ENCODE measurements at regions not wholly inside any gene's neighbourhood (a gene's known extent, or its start where the extent isn't known, plus 50 kb on each side); places are given as distances from the start of the nearest gene placed in this dataset.

- BruUV-seq (replicated peaks), result no TSS peak
Measured at GRCh38 chr6:140620496-140620895, 1246.0 kb upstream of the CITED2 start.

GRCh38 chr6:140609956-140610355 lies 1235.5 kb upstream of the CITED2 start:
- Histone ChIP-seq H4K20me1 (replicated peaks; ENCODE audit: control insufficient read depth, insufficient read depth, low read length) (no peaks in the 10 kb centered on the region), H3K9ac (ENCODE audit: insufficient read depth in 1 of 2, low read depth in 2 of 2, low read length in 2 of 2) (no peak overlapping the region), H3K79me2 (ENCODE audit: control insufficient read depth, insufficient read depth, low read length) (no peaks in the 10 kb centered on the region), H3K27me3 (ENCODE audit: control insufficient read depth in 2 of 2, insufficient read depth in 2 of 2, low read length in 2 of 2) (no peaks in the 10 kb centered on the region), H3K36me3 (ENCODE audit: control insufficient read depth, insufficient read depth, low read length) (peaks cover 5% of the 10 kb centered on the region; the same call in 1 of the 3 replicates), H3K27ac (ENCODE audit: extremely low read depth, low read depth, low read length) (no peak overlapping the region), H3K4me3 (no peak overlapping the region), H3K4me1 (replicated peaks in 1 of 2; ENCODE audit: control insufficient read depth in 2 of 2, insufficient read depth in 2 of 2, low read length in 2 of 2) (no peaks in the 10 kb centered on the region), H3K9me3 (replicated peaks; ENCODE audit: control insufficient read depth, insufficient read depth, low read depth, low read length) (no peaks in the 10 kb centered on the region), H3K9me1 (ENCODE audit: control insufficient read depth, insufficient read depth, low read length) (no peaks in the 10 kb centered on the region), H3K4me2 (ENCODE audit: insufficient read depth, low read length) (no peak overlapping the region), H2AFZ (ENCODE audit: low read depth, low read length) (no peak overlapping the region)
- in situ Hi-C loops (cut with MboI), result no loop called here
- BruUV-seq (replicated peaks), result no TSS peak
- ChIA-PET POLR2A (no interaction called here), CTCF (ENCODE audit: low intra/inter-chr PET ratio) (no interaction called here)
- no peak for FAIRE-seq
- WGBS (ENCODE audit: insufficient coverage, low coverage, missing lambda C conversion rate), result 50% methylated on average over 2 of the region's 2 CpGs
- intact Hi-C loops (cut with micrococcal nuclease), result no loop called here
- no peak for ATAC-seq
- TF ChIP-seq CBX5 (IDR thresholded peaks at IDR 0.05; ENCODE audit: borderline replicate concordance, low read depth), result no peak
- TF ChIP-seq SMC3 (conservative IDR thresholded peaks at IDR 0.05; ENCODE audit: insufficient read depth, low read depth, low read length), result no peak
- no peak for TF ChIP-seq HNRNPH1 (optimal IDR thresholded peaks at IDR 0.05; ENCODE audit: low read depth, low read length)
- TF ChIP-seq PTRF (tag; IDR thresholded peaks at IDR 0.05), result no peak
- no peak for TF ChIP-seq RBM34 (IDR thresholded peaks at IDR 0.05; ENCODE audit: borderline replicate concordance, insufficient read depth, low read length)
- no peak for TF ChIP-seq PYGO2 (tag; IDR thresholded peaks at IDR 0.05)
- no peak for TF ChIP-seq TAL1 (IDR thresholded peaks at IDR 0.05)
- TF ChIP-seq SRSF3 (IDR thresholded peaks at IDR 0.05; ENCODE audit: insufficient read depth, low read length), result no peak
- no peak for TF ChIP-seq ARID2 (IDR thresholded peaks at IDR 0.05)
- no peak for DNase-seq (ENCODE audit: extremely low read depth in 1 of 4, low spot score in 3 of 4)

More at GRCh38 chr6:140620496-140620895, 1246.0 kb upstream of the CITED2 start:
- Histone ChIP-seq H3K27ac (ENCODE audit: extremely low read depth, low read depth, low read length) (no peak overlapping the region), H3K36me3 (ENCODE audit: control insufficient read depth, insufficient read depth, low read length) (no peaks in the 10 kb centered on the region), H3K27me3 (ENCODE audit: control insufficient read depth in 2 of 2, insufficient read depth in 2 of 2, low read length in 2 of 2) (no peaks in the 10 kb centered on the region), H3K4me1 (replicated peaks in 1 of 2; ENCODE audit: control insufficient read depth in 2 of 2, insufficient read depth in 2 of 2, low read length in 2 of 2) (no peaks in the 10 kb centered on the region), H3K9me3 (replicated peaks; ENCODE audit: control insufficient read depth, insufficient read depth, low read depth, low read length) (no peaks in the 10 kb centered on the region; the same call in 1 of the 2 replicates), H3K9me1 (ENCODE audit: control insufficient read depth, insufficient read depth, low read length) (no peaks in the 10 kb centered on the region), H3K9ac (ENCODE audit: insufficient read depth in 1 of 2, low read depth in 2 of 2, low read length in 2 of 2) (no peak overlapping the region), H4K20me1 (replicated peaks; ENCODE audit: control insufficient read depth, insufficient read depth, low read length) (no peaks in the 10 kb centered on the region), H2AFZ (ENCODE audit: low read depth, low read length) (no peak overlapping the region), H3K4me2 (ENCODE audit: insufficient read depth, low read length) (no peak overlapping the region), H3K4me3 (no peak overlapping the region), H3K79me2 (ENCODE audit: control insufficient read depth, insufficient read depth, low read length) (no peaks in the 10 kb centered on the region)
- CTCF ChIA-PET (ENCODE audit: low intra/inter-chr PET ratio), result no interaction called here
- in situ Hi-C loops (cut with MboI) (no loop called here), intact Hi-C loops (cut with micrococcal nuclease) (no loop called here)
- 29% methylated on average over 1 of the region's 1 CpG for WGBS (ENCODE audit: insufficient coverage, low coverage, missing lambda C conversion rate)
- DNase-seq (ENCODE audit: extremely low read depth in 1 of 4, low spot score in 3 of 4) (no peak), ATAC-seq (no peak), FAIRE-seq (no peak)
- TF ChIP-seq FOXJ2 (tag; IDR thresholded peaks at IDR 0.05) (no peak), BRF1 (IDR thresholded peaks at IDR 0.05; ENCODE audit: borderline replicate concordance, extremely low read depth, insufficient read length) (no peak)
- POLR2A ChIA-PET, result no interaction called here

All from K562 (cell line).